Adrenal gland (tissue), 9 donors: ENCODE measurements at regions not wholly inside any gene's neighbourhood (a gene's known extent, or its start where the extent isn't known, plus 50 kb on each side); places are given as distances from the start of the nearest gene placed in this dataset.

ENCODE experiments used
- DNase-seq, 7 donors: peaks; one replicate each; pipeline ENCODE4 v3.0.0-alpha.2; 2019 to 2020
- H3K27ac ChIP-seq, 5 donors: fragments of 200-600 bp; sonication (generic) in 4 of 5; 1 replicate in 3 of 5; 2 replicates in 2 of 5; pipeline versions ENCODE4 v1.5.1 to v1.8.0; 2016 to 2020; ENCODE audit warnings: mild to moderate bottlenecking in 1 of 5
- H3K27me3 ChIP-seq: fragments of 200-600 bp; 2 replicates; pipeline ENCODE4 v1.8.0; 2021
- H3K36me3 ChIP-seq, 2 donors: fragments of 200-600 bp; replicated peaks in 1 of 2; 1 replicate in 1 of 2; 2 replicates in 1 of 2; pipeline versions ENCODE4 v1.5.1 to v1.8.0; 2018 to 2022
- H3K4me1 ChIP-seq, 2 donors: fragments of 200-600 bp; replicated peaks in 1 of 2; 1 replicate in 1 of 2; 2 replicates in 1 of 2; pipeline versions ENCODE4 v1.5.1 to v1.8.0; 2018 to 2021
- H3K4me3 ChIP-seq, 4 donors: fragments of 200-600 bp; sonication (generic) in 3 of 4; one replicate each; pipeline ENCODE4 v1.5.1; 2016 to 2018
- H3K9me3 ChIP-seq, 3 donors: fragments of 200-600 bp; sonication (generic) in 1 of 3; replicated peaks in 1 of 3; 1 replicate in 2 of 3; 2 replicates in 1 of 3; pipeline versions ENCODE4 v1.5.1 to v1.8.0; 2016 to 2021
- CTCF ChIP-seq, 6 experiments: fragments of 450-650 bp in 4 of 6; fragments of 200-600 bp in 2 of 6; sonication (generic) in 1 of 6; IDR thresholded peaks; 1 replicate in 5 of 6; 2 replicates in 1 of 6; pipeline versions ENCODE4 v1.5.1 to v1.8.0; 2016 to 2021; ENCODE audit warnings: antibody characterized with exemption in 6 of 6, mild to moderate bottlenecking in 2 of 6, moderate library complexity in 1 of 6
- POLR2A ChIP-seq, 2 donors: fragments of 450-650 bp; IDR thresholded peaks; one replicate each; pipeline ENCODE4 v1.6.1; 2017; ENCODE audit warnings: antibody characterized with exemption in 2 of 2, mild to moderate bottlenecking in 2 of 2, moderate library complexity in 1 of 2
- WGBS, 4 donors: extraction: QIAGEN DNeasy Blood & Tissue Kit in 2 of 4; methylation state at CpG; one replicate each; pipeline versions ENCODE4 v1.1.5 to v1.1.7; 2013 to 2017; 5-methylcytosine and 5-hydroxymethylcytosine counted together
- intact Hi-C, 2 donors: fragments of 100-400 bp; cut with DNase I; formaldehyde crosslinking; loops; one replicate each; pipeline versions ENCODE4 v1.14.1 to v1.15.0; 2022 to 2023
- donor health status: healthy with polysubstance abuse.
- donor health status: Bipolar disorder and iron deficiency.
- donor health status: DM: yes; HTN: yes; CAD: no.
- donor health status: DM: no; HTN: no; CAD: no.
- donor health status: DM: no; HTN: no; CAD: no.

- Histone ChIP-seq H3K27ac (no peak overlapping the region), H3K4me1 (no peaks in the 10 kb centered on the region), H3K4me3 (no peak overlapping the region), H3K36me3 (no peaks in the 10 kb centered on the region), H3K27me3 (no peaks in the 10 kb centered on the region), H3K9me3 (no peaks in the 10 kb centered on the region)
- intact Hi-C loops = no loop called here
- no peak for DNase-seq
- TF ChIP-seq CTCF (IDR thresholded peaks at IDR 0.05) = no peak
- TF ChIP-seq POLR2A (IDR thresholded peaks at IDR 0.05) = no peak
- 78 to 86% (median 83%) methylated on average over 2 of the region's 2 CpGs for WGBS, 4 donors
Measured at GRCh38 chr10:20972925-20973324, 75.8 kb upstream of the NEBL start.

DNA sequence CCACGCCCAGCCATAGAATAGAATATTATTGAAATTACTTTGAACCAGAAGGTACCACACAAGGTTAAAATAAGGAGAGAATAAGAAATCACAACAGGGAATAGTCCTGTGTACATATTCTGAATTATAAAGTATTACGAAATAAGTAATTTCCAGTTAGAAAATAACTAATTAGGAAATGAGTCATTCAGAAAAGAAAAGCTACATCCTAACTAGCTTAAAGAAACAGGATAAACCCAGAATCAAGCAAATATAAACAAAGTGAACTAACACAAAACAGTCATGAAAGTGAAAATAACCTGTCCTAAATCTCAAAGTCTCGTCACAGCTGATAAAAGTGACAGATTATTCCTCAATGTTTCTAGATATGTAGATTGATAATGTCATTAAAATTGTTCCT lies 74.8 kb upstream of the NEBL start:
- no peak for TF ChIP-seq CTCF (IDR thresholded peaks at IDR 0.05)
- no peak for TF ChIP-seq POLR2A (IDR thresholded peaks at IDR 0.05)

GRCh38 chr10:20970708-20971107 lies 73.6 kb upstream of the NEBL start:
- no peak overlapping the region for H3K4me3 ChIP-seq
- no peaks in the 10 kb centered on the region for H3K4me1 ChIP-seq
- no peaks in the 10 kb centered on the region for H3K36me3 ChIP-seq
- no peaks in the 10 kb centered on the region for H3K27me3 ChIP-seq
- no peak for DNase-seq
- H3K27ac ChIP-seq = no peak overlapping the region
- H3K9me3 ChIP-seq = no peaks in the 10 kb centered on the region
- intact Hi-C loops = no loop called here
- TF ChIP-seq CTCF (IDR thresholded peaks at IDR 0.05) (no peak), POLR2A (IDR thresholded peaks at IDR 0.05) (no peak)
- 60 to 76% (median 68%) methylated on average over 4 of the region's 4 CpGs for WGBS, 4 donors

More for the DNA sequence above, 74.8 kb upstream of the NEBL start:
- no peaks in the 10 kb centered on the region for H3K27me3 ChIP-seq
- 73 to 79% (median 78%) methylated on average over 3 of the region's 3 CpGs for WGBS, 4 donors
- H3K4me1 ChIP-seq = no peaks in the 10 kb centered on the region
- H3K4me3 ChIP-seq = no peak overlapping the region
- no peak overlapping the region for H3K27ac ChIP-seq
- H3K36me3 ChIP-seq = no peaks in the 10 kb centered on the region
- no peak for DNase-seq
- H3K9me3 ChIP-seq = no peaks in the 10 kb centered on the region
- intact Hi-C loops = no loop called here

DNA sequence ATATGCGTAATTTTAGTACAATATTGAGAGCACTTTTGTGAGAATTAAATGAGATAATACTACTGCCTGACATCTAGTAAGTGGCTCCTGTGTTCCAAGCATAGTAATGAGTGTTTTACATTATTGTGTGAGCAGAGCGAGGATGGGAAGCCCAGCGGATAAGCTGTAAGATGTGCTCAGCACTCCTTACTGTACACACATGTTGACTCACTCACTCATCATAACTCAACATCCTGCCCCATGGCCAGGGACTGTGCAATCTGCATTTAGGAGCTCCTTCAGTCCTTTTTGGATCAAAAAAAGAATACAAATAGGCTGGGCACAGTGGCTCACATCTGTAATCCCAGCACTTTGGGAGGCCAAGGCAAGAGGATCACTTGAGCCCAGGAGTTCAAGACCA lies 72.9 kb upstream of the NEBL start:
- intact Hi-C loops = no loop called here
- DNase-seq = no peak
- WGBS, 4 donors = 82 to 100% (median 97%) methylated on average over 3 of the region's 3 CpGs

More for the DNA sequence above, 72.9 kb upstream of the NEBL start:
- TF ChIP-seq CTCF (IDR thresholded peaks at IDR 0.05) (no peak), POLR2A (IDR thresholded peaks at IDR 0.05) (no peak)
- Histone ChIP-seq H3K9me3 (no peaks in the 10 kb centered on the region), H3K4me1 (no peaks in the 10 kb centered on the region), H3K27me3 (no peaks in the 10 kb centered on the region), H3K36me3 (no peaks in the 10 kb centered on the region), H3K27ac (no peak overlapping the region), H3K4me3 (no peak overlapping the region)
